ENCODE measurements at regions not wholly inside any gene's neighbourhood (a gene's known extent, or its start where the extent isn't known, plus 50 kb on each side); places are given as distances from the start of the nearest gene placed in this dataset.

- Histone ChIP-seq H3K4me2 (ENCODE audit: low read depth, low read length) (peak overlapping the region; percentile 80), H3K14ac (replicated peaks; ENCODE audit: low read depth, low read length) (peak overlapping the region; percentile 97), H4K20me1 (ENCODE audit: insufficient read depth, low read length) (no peaks in the 10 kb centered on the region), H3K9me3 (ENCODE audit: control insufficient read depth, insufficient read depth, low read length) (no peaks in the 10 kb centered on the region), H3K36me3 (ENCODE audit: control insufficient read depth, insufficient read depth, low read length) (no peaks in the 10 kb centered on the region), H3K4me3 (ENCODE audit: insufficient read depth, low read depth, low read length) (peak overlapping the region; percentile 38; the same call in 1 of the 2 replicates), H2BK120ac (ENCODE audit: low read depth, low read length) (peak overlapping the region; percentile 98), H3K18ac (ENCODE audit: low read depth, low read length) (peak overlapping the region; percentile 65; the same call in 1 of the 2 replicates), H3K23ac (ENCODE audit: low read depth, low read length) (peak overlapping the region; percentile 98), H3K9me1 (ENCODE audit: insufficient read depth, low read length) (peaks cover 12% of the 10 kb centered on the region), H2AK5ac (ENCODE audit: low read depth, low read length) (peak overlapping the region; percentile 74), H3K56ac (ENCODE audit: extremely low read depth, insufficient read depth, low read length) (peak overlapping the region; percentile 96), H2BK5ac (ENCODE audit: low read depth, low read length, poor library complexity, severe bottlenecking) (peak overlapping the region; percentile 98), H2AFZ (replicated peaks; ENCODE audit: low read length, poor library complexity) (peak overlapping the region; percentile 60), H2BK15ac (ENCODE audit: low read depth, low read length) (peak overlapping the region; percentile 97), H2AK9ac (replicated peaks; ENCODE audit: low read depth, low read length, poor library complexity) (peak overlapping the region; percentile 81), H3K4me1 (ENCODE audit: control insufficient read depth, insufficient read depth, low read length) (peaks cover 17% of the 10 kb centered on the region), H3K27me3 (ENCODE audit: control insufficient read depth, insufficient read depth, low read length) (no peaks in the 10 kb centered on the region), H3K9ac (ENCODE audit: low read depth, low read length) (peak overlapping the region; percentile 64), H3K4ac (ENCODE audit: low read depth, low read length) (peak overlapping the region; percentile 95), H3K27ac (ENCODE audit: insufficient read depth, low read length) (peak overlapping the region; percentile 76), H4K91ac (ENCODE audit: insufficient read depth, low read depth, low read length) (peak overlapping the region; percentile 95), H2BK20ac (ENCODE audit: low read depth, low read length) (peak overlapping the region; percentile 94), H4K5ac (ENCODE audit: low read depth, low read length) (peak overlapping the region; percentile 76; the same call in 1 of the 2 replicates), H4K8ac (ENCODE audit: low read depth in 2 of 2, low read length in 2 of 2) (peak overlapping the region; percentile 83 to 93), H3K79me1 (ENCODE audit: low read depth in 1 of 2, low read length in 2 of 2) (peaks cover 9 to 32% of the 10 kb centered on the region in 2 experiments)
- peak; percentile 81 for DNase-seq
- intact Hi-C loops (cut with micrococcal nuclease), result loop anchor here (1.0 kb wide), 1 partner anchor 122 kb away; no protein-coding TSS in a partner anchor
- no CpG with 5 or more reads among the region's 9 CpGs for WGBS, 2 experiments (ENCODE audit: extremely low coverage in 2 of 2, insufficient read length in 1 of 2)
- POLR2A ChIA-PET (ENCODE audit: unreplicated experiment), result interaction anchor here (1.7 kb wide), 1 partner anchor 9 kb away, joined by 20 read pairs; no protein-coding TSS in a partner anchor
- TF ChIP-seq FOS (IDR thresholded peaks at IDR 0.05; ENCODE audit: low read depth, low read length), result no peak
- no peak for TF ChIP-seq NFE2L2 (IDR thresholded peaks at IDR 0.05; ENCODE audit: low read depth, low read length)
- TF ChIP-seq MAZ (IDR thresholded peaks at IDR 0.05; ENCODE audit: borderline replicate concordance, low read depth, low read length), result no peak
- TF ChIP-seq MAFK (IDR thresholded peaks at IDR 0.05; ENCODE audit: low read depth, low read length), result no peak
- ATAC-seq (ENCODE audit: low read depth), result peak; percentile 65
- CTCF ChIA-PET, result interaction anchor here (0.7 to 1.3 kb wide), 4 partner anchors 9 to 47 kb away, joined by 3 to 5 read pairs (median 4); no protein-coding TSS in a partner anchor
- in situ Hi-C loops (cut with MboI; ENCODE audit: low sequenced_read_pairs), result no loop called here
- dilution Hi-C loops (cut with HindIII; ENCODE audit: low sequenced_read_pairs, unreplicated experiment), result no loop called here
- BruUV-seq (replicated peaks), result TSS peak; percentile 51
Measured at GRCh38 chr9:684054-684890, 157.2 kb upstream of the DMRT1 start.

All from IMR-90 (cell line).